Endothelial cell of umbilical vein (primary cell): ENCODE measurements at regions not wholly inside any gene's neighbourhood (a gene's known extent, or its start where the extent isn't known, plus 50 kb on each side); places are given as distances from the start of the nearest gene placed in this dataset.

ENCODE experiments used
- EZH2 ChIP-seq: IDR thresholded peaks from 2 replicates; pipeline ENCODE4 v1.6.1; 2012; ENCODE audit warnings: borderline replicate concordance, low read depth, mild to moderate bottlenecking, moderate library complexity, low read length, inconsistent platforms; ENCODE audit not compliant: severe bottlenecking
- JUN ChIP-seq: IDR thresholded peaks from 2 replicates; pipeline ENCODE4 v1.6.1; 2011; ENCODE audit warnings: borderline replicate concordance, low read depth; ENCODE audit not compliant: insufficient read length, insufficient read depth
- MYC ChIP-seq: IDR thresholded peaks from one replicate; pipeline ENCODE4 v1.6.1; 2011; ENCODE audit warnings: mild to moderate bottlenecking, low read depth, low read length
- POLR2A ChIP-seq: IDR thresholded peaks from 2 replicates; pipeline ENCODE4 v1.6.1; 2012; ENCODE audit warnings: low read depth, mild to moderate bottlenecking, control low read depth, low read length
- POLR2AphosphoS5 ChIP-seq: IDR thresholded peaks from 2 replicates; pipeline ENCODE4 v1.6.1; 2012; ENCODE audit warnings: low read depth, mild to moderate bottlenecking, control low read depth, low read length, moderate library complexity; ENCODE audit not compliant: insufficient read depth
- TF ChIP-seq, protein P1 (sequence below), 2 donors: IDR thresholded peaks; 1 replicate in 1 of 2; 2 replicates in 1 of 2; pipeline ENCODE4 v1.5.1; 2011; ENCODE audit warnings: low read length in 2 of 2, mild to moderate bottlenecking in 2 of 2, moderate library complexity in 2 of 2, control low read depth in 1 of 2, inconsistent platforms in 1 of 2, low read depth in 1 of 2; ENCODE audit not compliant: insufficient read depth in 1 of 2; ENCODE audit errors: extremely low read depth in 1 of 2

DNA sequence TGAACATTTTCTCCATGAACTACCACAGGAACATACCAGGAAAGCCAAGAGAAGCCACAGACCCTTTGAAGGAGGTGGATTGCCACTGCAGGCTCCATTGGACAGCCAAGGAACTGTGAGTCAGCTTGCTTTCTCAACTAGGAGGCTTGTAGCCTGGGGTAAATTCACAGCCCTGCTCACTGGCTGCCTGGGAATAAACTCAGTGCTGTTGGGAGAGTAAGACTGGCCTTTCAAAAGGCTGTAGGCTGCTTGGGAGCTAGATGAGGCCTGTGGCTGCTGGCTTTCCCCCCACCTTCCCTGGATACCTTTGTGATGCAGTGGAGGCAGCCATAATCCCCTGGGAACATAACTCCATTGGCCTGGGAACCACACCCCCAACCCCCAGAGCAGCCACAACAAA, 223.5 kb upstream of the RBMS3 start:
- TF ChIP-seq EZH2 (no peak), MYC (no peak), POLR2A (no peak), POLR2AphosphoS5 (no peak), JUN (no peak)
- TF ChIP-seq, protein P1, sequence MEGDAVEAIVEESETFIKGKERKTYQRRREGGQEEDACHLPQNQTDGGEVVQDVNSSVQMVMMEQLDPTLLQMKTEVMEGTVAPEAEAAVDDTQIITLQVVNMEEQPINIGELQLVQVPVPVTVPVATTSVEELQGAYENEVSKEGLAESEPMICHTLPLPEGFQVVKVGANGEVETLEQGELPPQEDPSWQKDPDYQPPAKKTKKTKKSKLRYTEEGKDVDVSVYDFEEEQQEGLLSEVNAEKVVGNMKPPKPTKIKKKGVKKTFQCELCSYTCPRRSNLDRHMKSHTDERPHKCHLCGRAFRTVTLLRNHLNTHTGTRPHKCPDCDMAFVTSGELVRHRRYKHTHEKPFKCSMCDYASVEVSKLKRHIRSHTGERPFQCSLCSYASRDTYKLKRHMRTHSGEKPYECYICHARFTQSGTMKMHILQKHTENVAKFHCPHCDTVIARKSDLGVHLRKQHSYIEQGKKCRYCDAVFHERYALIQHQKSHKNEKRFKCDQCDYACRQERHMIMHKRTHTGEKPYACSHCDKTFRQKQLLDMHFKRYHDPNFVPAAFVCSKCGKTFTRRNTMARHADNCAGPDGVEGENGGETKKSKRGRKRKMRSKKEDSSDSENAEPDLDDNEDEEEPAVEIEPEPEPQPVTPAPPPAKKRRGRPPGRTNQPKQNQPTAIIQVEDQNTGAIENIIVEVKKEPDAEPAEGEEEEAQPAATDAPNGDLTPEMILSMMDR (IDR thresholded peaks at IDR 0.05; ENCODE audit: extremely low read depth in 1 of 2, insufficient read depth in 1 of 2, low read depth in 1 of 2, low read length in 2 of 2), result no peak
